DOHH2 (cell line): ENCODE measurements at regions not wholly inside any gene's neighbourhood (a gene's known extent, or its start where the extent isn't known, plus 50 kb on each side); places are given as distances from the start of the nearest gene placed in this dataset.

Experiments
- EZH2phosphoT487 ChIP-seq: fragments of 200-600 bp; sonication (generic); IDR thresholded peaks from 2 replicates; pipeline ENCODE4 v1.6.1; 2017; ENCODE audit warnings: borderline replicate concordance, mild to moderate bottlenecking, antibody characterized with exemption, low read length, moderate library complexity, mixed read lengths
- TF ChIP-seq, protein P1 (sequence below): fragments of 200-600 bp; sonication (generic); IDR thresholded peaks from one replicate; pipeline ENCODE4 v1.5.1; 2014; ENCODE audit warnings: antibody characterized with exemption, mild to moderate bottlenecking, low read depth, low read length; ENCODE audit not compliant: poor library complexity, severe bottlenecking

DNA sequence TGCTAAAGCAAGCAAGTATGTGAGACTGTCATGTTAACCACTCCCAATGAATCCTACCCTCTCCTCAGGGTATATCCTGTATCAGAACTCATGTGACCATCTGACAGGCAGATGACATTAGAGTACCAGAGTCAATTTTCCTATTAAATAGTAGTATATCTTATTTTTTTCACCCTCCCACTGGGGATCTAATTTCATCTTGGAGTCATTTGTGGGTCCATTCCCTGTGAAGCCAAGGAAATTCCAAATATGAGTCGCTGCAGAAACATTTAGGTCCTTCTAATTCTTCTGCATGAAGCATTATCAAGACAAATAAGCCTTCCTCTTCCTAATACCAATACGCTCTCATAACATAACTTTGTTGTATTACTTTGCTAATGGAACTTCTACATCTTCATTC, 52.2 kb upstream of the BLTP1 start:
- TF ChIP-seq EZH2phosphoT487, result no peak
- TF ChIP-seq, protein P1, sequence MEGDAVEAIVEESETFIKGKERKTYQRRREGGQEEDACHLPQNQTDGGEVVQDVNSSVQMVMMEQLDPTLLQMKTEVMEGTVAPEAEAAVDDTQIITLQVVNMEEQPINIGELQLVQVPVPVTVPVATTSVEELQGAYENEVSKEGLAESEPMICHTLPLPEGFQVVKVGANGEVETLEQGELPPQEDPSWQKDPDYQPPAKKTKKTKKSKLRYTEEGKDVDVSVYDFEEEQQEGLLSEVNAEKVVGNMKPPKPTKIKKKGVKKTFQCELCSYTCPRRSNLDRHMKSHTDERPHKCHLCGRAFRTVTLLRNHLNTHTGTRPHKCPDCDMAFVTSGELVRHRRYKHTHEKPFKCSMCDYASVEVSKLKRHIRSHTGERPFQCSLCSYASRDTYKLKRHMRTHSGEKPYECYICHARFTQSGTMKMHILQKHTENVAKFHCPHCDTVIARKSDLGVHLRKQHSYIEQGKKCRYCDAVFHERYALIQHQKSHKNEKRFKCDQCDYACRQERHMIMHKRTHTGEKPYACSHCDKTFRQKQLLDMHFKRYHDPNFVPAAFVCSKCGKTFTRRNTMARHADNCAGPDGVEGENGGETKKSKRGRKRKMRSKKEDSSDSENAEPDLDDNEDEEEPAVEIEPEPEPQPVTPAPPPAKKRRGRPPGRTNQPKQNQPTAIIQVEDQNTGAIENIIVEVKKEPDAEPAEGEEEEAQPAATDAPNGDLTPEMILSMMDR, result no peak
